HG03457 (cell line): ENCODE measurements at regions not wholly inside any gene's neighbourhood (a gene's known extent, or its start where the extent isn't known, plus 50 kb on each side); places are given as distances from the start of the nearest gene placed in this dataset.
"Not testable (repeated sequence)": the region's sequence is repeated elsewhere in the genome, so short reads cannot be mapped to it uniquely, and the experiment has no call there.

Source experiments
- ATAC-seq: cut with Tn5 transposase; IDR thresholded peaks from one replicate; pipeline ENCODE4 v1.9.1; 2021; ENCODE audit warnings: moderate number of reproducible peaks; ENCODE audit not compliant: unreplicated experiment

DNA sequence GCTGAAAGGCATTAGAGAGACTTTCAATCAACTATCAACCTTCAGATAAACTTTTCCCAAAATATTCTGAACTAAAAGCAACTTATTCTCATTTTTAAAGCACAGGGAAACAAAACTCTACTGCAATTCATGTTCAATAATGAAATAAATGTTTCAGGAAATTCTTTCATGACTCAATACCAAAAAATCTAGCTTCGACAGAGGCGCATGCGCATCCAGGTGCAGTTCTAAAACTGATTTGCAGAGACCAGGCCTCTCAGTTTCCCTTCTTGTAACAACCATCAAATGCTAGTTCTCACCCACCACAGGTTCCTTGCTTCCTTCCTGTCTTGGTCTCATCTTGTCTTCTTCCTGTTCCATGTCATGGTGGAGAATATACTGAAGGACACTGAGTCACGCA lies 55.3 kb upstream of the NRBF2 start:
- no peak for ATAC-seq

DNA sequence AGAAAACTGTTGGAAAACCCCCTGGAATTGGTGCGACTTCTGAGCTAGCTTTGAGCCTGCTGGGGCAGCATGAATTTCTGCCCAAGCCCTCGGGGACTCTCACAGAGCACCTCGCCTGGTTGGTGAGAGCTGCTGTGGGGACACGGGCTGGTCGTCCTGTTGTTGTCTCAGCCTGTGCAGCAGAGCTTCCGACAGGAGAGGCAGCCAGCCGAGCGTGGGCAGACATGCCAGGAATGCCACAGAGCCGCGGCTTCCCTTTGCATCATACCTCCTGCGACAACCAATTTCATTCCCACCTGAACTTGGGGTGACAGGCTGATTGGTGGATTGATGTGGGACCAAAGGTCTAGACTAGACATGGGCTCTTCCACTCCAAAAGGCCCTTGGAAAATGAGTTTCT lies 60.2 kb upstream of the NRBF2 start:
- ATAC-seq, result no peak

DNA sequence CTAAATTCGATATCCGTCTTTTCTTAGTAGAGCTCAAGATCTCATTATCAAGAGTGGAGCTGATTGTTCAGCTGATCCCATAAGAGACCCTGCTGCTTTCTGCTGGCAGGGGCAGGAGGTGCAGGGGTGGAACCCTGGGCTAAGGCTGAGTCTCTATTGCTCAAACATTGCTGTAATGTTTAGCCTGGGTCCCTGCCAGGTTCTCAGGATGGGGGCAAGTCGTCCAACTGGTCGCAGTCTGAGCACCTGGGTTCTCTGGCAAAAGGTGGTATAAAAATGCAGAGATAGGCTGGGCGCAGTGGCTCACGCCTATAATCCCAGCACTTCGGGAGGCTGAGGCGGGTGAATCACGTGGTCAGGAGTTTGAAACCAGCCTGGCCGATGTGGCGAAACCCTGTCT lies 62.0 kb upstream of the NRBF2 start:
- ATAC-seq, result no peak

DNA sequence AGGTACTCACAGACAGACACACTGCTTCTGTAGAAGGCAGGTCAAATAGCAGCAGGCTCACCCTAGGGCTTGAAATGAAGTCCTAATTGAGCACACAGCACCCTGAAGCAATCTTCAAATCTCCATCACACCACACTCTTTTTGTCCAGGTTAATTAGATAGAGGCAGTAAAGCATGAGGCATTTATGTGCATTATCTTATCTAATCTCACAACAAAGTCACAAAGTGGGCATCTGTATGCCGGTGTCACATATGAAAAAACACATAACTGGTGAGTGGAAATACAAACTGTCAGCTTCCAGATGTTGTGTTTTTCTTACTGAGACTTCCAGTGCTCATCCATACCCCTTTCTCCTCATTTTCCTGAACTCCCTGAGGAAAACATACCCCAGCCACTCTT lies 63.8 kb upstream of the NRBF2 start:
- no peak for ATAC-seq

DNA sequence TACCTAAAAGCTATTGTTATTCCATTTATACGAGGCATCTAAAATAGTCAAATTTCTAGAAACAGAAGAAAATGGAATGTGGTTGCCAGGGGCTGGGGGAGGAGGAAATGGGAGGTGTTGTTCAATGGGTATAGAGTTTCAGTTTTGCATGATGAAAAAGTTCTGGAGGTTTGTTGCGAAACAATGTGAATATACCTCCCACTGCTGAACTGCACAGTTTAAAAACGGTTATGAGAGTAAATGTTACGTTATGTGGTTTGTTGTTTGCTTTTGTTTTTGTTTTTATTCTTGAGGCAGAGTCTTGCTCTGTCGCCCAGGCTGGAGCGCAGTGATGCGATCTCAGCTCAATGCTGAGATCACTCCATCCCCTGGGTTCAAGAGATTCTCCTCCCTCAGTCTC lies 64.9 kb upstream of the NRBF2 start:
- no peak for ATAC-seq

DNA sequence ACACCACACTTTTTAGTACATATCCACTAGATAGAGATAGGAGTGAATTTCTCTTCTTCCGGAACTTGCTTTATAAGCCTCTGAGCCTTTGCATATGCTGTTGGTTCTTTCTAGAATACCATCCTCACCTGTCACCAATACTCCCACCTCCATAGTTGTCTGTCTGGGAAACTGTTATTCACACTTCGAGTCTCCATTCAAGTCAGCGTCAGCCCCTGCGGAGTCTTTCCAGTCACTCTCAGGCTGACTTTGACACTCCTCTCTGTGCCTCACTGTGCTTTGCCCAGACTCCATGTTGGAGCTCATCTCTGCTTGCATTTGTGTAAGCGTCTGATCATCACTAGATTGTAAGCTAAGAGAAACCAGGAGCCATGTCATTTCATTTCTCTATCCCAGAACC lies 66.5 kb upstream of the NRBF2 start:
- no peak for ATAC-seq

DNA sequence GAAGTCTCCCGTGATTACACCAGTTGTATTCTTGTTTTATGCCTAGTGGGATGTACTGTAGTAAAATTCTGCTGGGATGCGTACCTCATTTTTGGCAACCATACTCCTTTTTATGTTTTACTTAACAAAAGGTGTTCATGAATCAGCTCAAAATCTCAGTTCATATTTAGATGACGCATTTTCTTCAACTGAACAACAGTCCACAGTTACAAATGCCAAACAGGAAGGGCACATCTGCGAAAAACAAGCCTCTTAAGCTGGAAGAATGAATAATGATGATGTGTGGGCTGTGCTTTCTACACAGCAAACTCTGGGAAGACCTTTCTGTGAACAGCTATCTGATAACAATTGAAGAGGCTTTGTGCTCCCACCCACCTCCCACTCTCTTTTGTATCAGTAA lies 68.4 kb upstream of the NRBF2 start:
- no peak for ATAC-seq

DNA sequence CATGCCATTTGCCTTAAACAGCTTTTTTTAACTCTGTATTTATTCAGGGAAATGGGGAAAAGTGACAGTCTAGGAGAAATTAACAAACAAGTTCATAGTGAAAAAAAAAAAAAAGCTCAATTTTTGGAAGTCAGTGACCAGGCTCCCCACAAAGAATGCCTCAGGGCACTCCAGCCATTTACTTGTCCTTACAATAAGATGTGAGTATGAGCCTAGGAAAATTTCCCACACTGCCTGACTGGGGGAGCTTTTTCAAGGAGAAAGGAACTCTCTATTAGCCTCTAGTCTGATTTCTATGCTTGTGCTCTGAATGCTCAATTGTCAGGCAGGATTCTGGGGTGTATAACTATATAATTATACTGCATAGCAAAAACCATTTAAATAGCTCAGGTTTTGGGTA lies 74.9 kb upstream of the NRBF2 start:
- no peak for ATAC-seq

DNA sequence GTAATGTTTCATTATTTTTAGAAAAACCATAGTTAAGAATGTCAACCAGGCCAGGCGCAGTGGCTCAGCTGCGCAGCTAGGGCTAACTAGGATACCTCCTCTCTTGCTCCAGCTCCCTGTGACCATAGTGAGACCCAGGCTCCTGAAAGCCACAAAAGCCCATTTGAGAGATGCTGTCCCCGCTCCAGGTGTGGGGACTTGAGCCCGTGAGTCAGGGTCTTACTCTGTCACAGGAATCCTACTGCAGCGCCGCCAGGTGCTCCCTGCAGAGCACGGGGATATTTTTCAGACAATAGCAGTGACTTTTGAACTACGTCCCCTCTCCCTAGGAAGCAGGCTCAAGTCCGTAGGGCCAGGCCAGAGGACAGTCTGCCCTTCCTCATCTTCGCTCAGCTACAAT lies 75.6 kb upstream of the NRBF2 start:
- ATAC-seq, result no peak

DNA sequence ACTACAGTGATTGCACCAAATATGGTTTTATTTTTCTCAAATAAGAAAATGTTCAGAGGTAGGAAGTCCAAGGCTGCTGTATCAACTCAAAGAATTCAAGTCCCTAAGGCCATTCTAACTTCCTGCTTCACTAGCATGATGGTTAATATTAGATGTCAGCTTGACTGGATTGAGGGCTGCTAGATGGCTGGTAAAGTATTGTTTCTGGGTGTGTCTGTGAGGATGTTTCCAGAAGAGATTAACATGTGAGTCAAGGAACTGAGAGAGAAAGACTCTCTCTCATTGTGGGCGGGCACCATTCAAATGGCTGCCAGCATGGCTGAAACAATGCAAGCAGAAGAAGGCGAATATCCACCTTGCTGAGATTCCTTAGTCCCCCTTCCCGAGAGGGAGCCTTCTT lies 77.4 kb upstream of the NRBF2 start:
- ATAC-seq, result no peak

DNA sequence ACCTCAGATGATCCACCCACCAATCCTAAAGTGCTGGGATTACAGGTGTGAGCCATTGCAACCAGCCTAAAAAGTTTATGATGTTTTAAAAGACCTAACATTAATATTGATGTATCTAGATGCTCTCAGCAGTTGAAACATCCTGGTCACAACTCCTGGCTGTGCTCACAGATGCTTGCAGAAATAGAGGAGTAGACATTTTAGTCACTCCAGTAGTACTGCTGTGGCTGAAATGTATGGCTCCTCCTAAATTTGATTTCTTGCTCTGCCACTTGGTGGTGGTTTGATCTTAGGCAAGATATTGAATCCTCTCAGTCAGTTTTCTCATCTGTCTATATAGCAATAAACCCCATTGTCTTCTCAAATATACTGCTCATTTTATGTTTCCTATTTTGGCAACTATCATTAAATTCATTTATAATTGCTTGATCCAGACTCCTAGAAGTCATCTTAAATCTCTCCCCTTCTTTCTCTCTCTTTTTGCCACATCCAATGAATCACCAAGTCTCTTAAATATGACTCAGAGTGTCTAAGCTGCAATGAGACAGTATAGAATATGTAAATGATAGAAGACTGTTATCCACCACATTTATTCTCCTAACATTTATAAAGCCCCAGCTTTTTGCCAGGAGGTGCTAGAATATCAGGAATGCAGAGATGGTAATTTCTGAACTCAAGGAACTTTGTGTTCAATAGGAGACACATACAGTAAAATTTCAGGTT lies 78.1 kb upstream of the NRBF2 start:
- no peak for ATAC-seq

DNA sequence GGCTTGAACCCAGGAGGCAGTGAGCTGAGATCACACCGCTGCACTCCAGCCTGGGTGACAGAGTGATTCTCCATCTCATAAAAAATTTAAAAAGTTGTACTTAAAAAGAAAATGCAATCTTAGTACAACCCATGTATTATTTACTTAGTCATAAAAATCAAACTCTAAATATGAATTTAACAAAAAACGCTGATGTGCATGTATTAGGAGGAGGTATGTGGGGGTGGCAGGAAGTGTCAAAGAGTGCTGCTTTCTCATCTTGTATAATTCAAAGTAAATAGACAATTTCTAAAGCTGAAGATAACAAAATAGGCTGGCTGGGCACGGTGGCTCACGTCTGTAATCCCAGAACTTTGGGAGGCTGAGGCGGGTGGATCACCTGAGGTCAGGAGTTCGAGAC lies 81.0 kb upstream of the NRBF2 start:
- ATAC-seq, result no peak

DNA sequence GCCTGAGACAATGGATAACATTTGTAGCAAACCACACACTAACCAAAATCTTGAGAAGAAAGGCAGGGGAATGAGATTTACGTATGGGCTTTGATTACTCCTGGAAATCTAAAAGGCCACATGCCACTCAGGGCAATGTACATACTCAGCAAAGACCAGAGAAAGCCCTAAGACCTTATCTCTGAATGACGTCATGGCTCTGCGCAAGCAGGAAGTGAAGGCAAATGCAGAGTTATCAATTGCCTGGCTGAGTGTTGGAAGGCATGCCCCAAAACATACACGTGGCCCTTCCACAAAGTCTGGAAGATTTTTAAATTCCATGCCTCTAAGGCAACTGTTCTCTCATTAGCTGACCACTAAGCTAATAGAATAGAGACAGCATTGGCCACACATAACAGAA lies 90.9 kb upstream of the NRBF2 start:
- no peak for ATAC-seq

DNA sequence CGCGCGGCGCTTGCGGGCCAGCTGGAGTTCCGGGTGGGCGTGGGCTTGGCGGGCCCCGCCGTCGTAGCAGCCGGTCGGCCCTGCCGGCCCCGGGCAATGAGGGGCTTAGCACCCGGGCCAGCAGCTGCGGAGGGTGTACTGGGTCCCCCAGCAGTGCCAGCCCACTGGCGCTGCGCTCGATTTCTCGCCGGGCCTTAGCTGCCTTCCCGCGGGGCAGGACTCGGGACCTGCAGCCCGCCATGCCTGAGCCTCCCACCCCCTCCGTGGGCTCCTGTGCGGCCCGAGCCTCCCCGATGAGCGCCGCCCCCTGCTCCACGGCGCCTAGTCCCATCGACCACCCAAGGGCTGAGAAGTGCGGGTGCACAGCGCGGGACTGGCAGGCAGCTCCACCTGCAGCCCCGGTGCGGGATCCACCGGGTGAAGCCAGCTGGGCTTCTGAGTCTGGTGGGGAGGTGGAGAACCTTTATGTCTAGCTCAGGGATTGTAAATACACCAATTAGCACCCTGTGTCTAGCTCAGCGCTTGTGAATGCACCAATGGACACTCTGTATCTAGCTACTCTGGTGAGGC lies 99.4 kb upstream of the NRBF2 start:
- not testable (repeated sequence) for ATAC-seq

DNA sequence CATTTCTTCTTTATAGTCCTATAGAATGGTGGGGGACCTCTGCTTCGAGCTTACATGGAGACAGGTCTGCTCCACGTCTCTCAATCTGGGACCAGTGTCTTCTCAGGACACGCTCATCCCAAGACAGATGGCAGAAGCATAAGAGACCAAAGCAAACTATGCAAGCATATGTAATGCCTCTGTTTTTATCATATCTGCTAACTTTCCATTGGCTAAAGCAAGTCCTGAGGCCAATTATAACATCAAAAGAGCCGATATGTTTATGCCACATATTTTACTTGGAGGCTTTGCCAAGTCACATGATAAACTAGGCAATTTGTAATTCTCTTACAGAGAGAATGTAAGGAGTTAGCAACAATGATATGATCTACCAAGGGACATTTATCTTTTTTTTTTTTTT lies 102.6 kb upstream of the NRBF2 start:
- ATAC-seq, result no peak

DNA sequence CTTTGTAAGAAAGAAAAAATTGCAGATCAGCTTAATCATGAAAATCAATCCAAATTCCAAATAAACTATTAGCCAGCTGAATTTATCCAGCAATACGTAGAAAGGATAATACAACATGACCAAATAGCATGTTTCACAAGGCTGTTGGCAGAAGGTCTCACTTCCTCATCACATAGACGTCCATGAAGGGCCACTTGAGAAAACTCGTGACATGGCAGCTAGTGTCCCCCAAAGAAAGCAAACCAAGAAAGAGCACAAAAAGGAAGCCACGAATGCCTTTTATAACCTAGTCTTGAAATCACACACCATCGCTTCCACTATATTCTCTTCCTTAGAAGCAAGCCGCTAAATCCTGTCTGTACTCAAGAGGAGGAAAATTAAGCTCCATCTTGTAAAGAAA lies 105.6 kb upstream of the NRBF2 start:
- ATAC-seq, result no peak

DNA sequence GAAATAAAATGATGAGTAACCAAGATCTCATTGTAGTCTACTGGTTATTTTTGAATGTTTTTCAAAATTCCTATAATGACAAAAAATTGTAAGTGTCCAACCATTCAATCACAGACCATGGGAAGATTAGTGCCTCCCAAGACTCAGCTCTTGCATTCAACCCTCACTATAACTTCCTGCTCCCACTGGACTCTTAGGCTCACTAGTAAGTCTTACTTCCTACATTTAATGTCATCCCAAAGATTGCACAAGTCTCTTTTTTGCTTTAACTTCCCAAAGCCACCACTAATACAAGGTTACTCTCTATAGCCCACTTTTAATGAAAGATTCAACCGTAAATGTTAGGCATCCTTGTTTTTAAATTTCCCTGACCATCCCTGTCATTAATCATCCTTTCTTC lies 111.9 kb upstream of the NRBF2 start:
- no peak for ATAC-seq

DNA sequence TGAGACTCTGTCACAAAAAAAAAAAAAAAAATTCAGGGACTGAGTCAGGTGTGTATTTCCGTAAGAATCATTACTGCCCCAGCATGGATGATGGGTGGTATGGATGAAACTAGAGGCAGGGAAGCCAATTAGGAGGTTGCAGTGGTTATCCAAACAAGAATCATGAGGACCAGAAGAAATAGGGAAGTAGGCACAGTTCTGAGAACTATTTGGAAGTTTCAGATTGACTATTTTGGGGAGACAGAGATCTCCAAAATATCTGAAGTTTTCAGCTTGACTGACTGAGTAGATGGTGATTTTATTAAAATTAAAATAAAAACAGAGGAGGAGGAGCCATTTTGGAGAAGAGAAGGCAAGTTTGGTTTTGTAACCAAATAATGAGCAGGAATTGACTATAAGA lies 119.4 kb upstream of the NRBF2 start:
- ATAC-seq, result no peak

DNA sequence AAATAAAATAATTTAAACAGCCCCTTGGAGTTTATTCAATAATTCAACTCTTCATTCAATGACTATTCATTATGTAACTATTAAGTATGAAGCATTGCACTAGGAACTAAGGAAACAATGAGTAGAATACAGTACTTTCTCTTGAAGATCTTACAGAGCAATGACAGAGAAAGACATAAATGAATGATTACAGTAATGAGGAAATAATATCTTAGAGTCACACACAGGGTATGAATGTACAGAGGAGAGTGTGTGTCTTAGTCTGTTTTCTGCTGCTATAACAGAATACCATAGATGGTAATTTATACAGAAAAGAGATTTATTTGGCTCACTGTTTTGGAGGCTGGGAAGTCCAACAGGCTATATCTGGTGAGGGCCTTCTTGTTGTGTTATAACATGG lies 120.5 kb upstream of the NRBF2 start:
- ATAC-seq, result no peak

DNA sequence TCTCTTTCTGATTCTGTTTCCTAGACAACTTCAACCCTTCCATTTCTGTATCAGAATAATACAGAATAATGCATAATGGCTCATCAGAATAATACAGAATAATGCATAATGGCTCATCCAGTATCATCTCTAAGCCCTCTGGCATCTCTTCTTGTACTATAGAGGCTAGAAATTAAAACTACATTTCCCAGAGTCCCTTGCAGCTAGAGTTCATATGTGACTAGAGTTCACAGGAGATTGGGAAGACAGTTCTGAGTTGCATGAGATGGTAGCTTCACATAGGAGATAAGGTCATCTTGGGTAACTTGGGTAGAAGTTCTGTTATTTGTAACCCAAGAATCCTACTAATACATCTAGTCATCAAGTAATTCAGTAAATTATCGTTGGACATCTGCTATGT lies 122.9 kb upstream of the NRBF2 start:
- ATAC-seq, result no peak

DNA sequence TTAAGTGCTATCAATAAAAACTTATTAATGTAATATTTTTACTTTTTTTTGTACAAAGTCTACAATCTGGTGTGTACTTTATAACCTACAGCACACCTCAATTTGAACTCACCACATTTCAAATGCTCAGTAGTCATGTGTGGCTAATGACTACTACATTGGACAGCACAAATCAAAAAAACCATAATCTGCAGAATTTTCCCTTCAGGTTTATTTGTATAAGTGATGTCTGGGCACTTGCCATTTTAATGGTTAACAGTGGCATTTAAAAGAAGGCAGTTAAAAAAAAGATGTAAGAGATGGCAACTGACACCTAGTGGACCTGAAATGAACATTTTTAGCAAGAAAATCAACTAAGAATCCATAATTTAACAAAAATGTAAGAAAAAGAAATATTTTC lies 124.6 kb upstream of the NRBF2 start:
- ATAC-seq, result no peak

DNA sequence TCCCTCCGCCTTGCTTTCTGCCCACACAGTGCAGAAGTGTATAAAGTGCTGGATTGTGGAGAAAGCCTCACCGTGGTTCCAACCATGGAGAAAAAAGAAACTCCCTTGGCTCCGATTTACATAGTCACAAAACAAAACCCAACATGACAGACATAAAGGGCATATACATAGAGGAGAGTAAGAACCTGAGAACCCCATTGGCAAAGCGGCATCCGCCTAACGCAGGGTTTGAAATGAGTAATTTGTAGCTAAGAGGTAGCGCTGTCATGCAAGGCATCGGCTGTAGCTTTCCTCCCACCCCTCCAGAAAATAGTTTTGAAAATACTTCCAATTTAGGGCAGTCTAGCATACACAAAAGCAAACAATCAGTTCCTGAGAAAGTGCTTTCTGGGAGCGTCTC lies 126.0 kb upstream of the NRBF2 start:
- ATAC-seq, result no peak

DNA sequence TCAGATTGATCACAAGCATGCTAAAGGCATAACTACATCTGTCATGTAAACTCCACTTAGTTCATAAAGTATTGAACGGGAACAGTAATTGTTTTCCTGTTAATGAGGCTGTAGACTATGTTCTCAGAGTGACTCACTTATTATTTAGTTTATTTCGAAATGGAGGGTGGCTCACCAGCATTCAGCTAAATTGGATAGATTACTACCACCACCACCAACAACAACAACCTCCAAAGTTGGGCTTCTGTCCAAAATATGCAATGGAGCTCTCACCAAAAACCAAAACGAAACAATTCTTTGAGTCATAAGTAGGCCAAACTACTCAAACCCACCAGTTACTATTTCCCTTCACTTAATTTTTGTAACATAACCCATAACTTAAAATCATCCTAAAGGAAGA lies 127.9 kb upstream of the NRBF2 start:
- no peak for ATAC-seq
